AG20443 (cell line): ENCODE measurements at regions not wholly inside any gene's neighbourhood (a gene's known extent, or its start where the extent isn't known, plus 50 kb on each side); places are given as distances from the start of the nearest gene placed in this dataset.
A peak's percentile ranks its signal among the peaks of the same experiment; 100 is the strongest.
"Not testable (repeated sequence)": the region's sequence is repeated elsewhere in the genome, so short reads cannot be mapped to it uniquely, and the experiment has no call there.

Experiments
- DNase-seq: peaks from one replicate; pipeline ENCODE4 v3.0.0; 2012; ENCODE audit warnings: low spot score, mixed read lengths

DNA sequence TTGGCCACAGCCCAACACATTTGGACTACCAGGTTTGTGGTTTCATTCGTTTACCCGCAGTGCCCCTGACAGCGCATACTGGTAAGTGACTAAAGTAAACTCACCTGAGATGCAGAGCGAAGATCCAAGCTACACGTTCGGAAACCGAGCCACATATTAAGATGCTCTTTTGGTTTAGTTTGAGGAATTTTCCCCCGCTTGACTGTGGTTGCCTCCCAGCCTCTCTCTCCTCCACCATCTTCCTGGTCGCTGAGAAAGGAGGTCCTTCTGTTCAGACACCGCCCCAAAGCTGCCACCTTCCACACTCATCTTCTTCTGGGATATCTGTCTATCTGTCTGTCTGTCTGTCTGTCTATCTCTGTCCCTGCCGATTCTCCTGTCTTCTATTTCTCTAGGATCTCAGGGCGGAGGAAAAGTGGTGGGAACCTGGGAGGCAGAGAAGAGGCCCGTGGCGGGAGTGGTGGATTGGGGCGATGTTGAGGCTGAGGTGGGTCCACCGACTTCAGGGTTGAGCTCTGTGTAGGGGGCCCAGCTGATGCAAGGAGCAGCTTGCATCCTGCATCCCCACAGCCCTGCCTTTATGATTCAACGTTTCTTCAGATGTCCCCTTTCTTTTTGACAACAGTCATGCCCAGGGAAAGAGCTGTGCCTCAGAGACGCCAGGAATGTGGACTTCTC is 196.9 kb upstream of the ZNF184 start:
- DNase-seq: no peak

DNA sequence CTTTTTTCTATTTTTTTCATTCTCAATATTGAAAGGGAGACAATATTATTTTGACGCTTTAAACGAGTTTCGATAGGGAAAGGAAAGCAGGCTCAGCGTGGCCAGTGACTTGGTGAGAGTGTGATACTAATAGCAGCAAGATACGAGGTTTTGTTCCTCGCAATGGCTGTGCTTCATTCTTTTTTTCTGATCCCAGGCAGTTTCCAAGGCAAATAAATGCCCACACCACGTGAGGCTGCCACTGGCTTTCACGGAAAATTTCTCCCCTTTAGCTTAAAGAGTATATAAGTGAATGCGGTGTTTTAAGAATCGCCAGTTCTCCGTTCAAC is 196.4 kb upstream of the ZNF184 start:
- DNase-seq: peak; percentile 24

GRCh38 chr6:27668442-27669294 is 195.8 kb upstream of the ZNF184 start:
- DNase-seq: peak; percentile 67

GRCh38 chr6:27667657-27668441 is 194.9 kb upstream of the ZNF184 start:
- DNase-seq: no peak

DNA sequence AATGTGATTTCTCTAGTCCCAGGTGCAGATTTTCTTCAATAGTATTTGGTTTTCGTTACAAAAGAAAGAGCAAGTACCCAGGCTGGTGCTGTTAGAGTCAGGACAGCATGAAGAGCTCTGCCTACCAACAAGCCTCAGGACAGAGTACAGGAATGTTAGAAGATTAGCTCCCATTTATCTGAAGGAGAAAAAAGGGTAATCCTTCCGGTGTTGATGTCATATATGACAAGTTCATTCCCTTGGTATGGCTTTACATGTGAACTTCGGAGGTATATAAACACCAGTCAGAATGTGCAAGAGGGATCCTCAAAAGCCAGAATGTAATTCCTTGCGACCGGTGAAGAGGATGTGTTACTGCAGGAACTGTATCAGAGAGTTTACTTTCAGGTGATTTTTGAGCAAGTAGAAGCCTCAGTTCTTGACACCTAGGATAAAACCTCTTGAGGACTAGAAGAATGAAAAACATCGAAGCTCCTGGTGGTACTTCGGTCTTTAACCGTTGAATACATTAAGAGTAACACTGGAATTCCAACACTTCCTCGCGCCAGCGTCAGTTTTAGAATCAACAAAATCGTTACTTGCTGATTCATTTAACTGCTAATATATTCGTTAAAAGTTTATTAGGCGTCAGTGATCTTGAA is 194.2 kb upstream of the ZNF184 start:
- no peak for DNase-seq

GRCh38 chr6:27662769-27663168 is 189.9 kb upstream of the ZNF184 start:
- no peak for DNase-seq

GRCh38 chr6:27662212-27662611 is 189.3 kb upstream of the ZNF184 start:
- not testable (repeated sequence) for DNase-seq

DNA sequence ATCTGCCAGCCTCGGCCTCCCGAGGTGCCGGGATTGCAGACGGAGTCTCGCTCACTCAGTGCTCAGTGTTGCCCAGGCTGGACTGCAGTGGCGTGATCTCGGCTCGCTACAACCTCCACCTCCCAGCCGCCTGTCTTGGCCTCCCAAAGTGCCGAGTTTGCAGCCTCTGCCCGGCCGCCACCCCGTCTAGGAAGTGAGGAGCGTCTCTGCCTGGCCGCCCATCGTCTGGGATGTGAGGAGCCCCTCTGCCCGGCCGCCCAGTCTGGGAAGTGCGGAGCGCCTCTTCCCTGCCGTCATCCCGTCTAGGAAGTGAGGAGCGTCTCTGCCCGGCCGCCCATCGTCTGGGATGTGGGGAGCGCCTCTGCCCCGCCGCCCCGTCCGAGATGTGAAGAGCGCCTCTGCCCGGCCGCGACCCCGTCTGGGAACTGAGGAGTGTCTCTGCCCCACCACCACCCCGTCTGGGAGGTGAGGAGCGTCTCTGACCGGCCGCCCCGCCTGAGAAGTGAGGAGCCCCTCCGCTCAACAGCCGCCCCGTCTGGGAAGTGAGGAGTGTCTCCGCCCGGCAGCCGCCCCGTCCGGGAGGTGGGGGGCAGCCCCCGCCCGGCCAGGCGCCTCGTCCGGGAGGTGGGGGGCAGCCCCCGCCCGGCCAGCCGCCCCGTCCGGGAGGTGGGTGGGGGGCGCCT is 180.4 kb upstream of the ZNF184 start:
- not testable (repeated sequence) for DNase-seq

GRCh38 chr6:27651371-27651732 is 178.4 kb upstream of the ZNF184 start:
- DNase-seq: no peak

GRCh38 chr6:27650620-27651370 is 177.9 kb upstream of the ZNF184 start:
- no peak for DNase-seq

- DNase-seq: no peak
Observed at GRCh38 chr6:27644528-27644927, 171.6 kb upstream of the ZNF184 start.

DNA sequence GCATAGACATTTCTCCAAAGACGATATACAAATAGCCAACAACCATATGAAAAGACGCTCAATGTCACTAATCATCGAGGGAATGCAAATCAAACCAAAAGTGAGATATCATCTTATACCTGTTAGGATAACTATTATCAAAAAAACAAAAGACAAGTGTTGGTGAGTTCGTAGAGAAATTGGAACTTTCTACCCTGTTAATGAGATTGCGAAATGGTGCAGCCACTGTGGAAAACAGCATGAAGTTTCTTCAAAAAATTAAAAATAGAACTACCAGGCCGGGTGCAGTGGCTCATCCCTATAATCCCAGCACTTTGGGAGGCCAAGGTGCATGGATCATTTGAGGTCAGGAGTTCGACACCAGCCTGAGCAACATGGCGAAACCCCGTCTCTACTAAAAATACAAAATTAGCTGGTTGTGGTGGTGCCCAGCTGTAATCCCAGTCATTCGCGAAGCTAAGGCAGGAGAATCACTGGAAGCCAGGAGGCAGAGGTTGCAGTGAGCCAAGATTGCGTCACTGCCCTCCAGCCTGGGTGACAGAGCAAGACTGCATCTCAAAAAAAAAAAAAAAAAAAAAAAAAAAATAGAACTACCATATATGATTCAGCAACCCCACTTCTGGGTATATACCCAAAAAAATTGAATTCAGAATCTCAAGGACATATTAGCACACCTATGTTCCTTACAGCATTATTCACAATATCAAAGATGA is 170.0 kb upstream of the ZNF184 start:
- no peak for DNase-seq

DNA sequence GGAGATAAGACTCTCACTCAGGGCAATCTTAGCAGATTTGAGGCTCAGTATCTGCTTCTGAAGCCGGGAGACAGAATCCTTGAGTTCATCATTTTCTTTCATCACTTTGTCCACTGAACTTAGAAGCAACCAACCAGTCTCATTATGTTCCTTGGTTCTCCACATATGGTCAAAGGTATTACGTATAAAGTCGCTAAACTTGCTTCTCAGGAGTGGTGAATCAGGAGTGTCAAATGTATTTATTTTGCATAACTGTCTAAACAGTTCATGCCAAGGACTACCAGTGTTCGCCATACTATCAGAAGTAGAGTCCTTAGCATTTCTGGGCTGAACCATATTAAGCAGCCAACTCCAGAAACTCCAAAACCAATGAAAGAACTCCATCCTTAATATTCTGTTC is 163.0 kb upstream of the ZNF184 start:
- DNase-seq: not testable (repeated sequence)

- not testable (repeated sequence) for DNase-seq
Observed at GRCh38 chr6:27633221-27633688, 160.3 kb upstream of the ZNF184 start.

GRCh38 chr6:27631609-27631916 is 158.7 kb upstream of the ZNF184 start:
- DNase-seq: no peak

DNA sequence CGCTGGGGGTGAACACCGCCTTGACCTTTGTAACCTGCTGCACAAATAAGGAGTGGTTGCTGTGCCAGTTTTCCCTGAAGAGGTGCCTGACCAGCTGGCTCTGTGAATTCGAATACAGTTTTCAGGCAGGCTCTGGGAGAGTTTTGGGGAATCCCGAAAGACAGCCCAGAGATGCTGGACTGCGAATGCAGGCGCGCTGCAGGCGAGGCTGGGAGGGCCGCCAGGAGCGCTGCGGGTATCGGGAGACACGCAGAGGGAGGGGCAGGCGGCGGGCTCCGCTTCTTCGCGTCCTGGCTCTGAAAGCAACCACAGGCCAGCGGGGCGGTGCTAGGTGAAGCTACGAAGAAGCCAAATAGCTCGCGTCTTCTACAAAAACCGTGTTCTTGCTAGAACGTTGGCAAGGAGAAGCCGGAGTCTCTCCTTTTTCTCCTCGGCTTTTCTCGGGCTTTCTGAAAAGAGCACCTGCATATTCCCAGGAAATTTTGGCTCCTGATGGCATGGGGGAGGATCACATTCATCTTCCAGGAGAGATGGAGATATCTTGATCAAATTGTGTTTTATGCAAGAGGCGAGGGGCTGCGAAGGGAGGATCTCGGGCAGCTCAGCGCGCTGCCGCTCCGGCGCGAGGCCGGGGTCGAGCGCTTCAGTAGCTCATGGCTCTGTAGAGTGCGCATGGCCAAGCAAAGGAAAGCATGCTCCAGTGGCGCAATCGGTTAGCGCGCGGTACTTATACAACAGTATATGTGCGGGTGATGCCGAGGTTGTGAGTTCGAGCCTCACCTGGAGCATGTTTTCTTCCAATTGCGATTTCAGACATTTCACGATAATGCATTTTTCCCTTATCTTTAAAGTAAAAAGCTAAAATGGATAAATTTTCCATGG is 158.1 kb upstream of the ZNF184 start:
- DNase-seq: peak; percentile 30

GRCh38 chr6:27624694-27625262 is 151.9 kb upstream of the ZNF184 start:
- DNase-seq: no peak

DNA sequence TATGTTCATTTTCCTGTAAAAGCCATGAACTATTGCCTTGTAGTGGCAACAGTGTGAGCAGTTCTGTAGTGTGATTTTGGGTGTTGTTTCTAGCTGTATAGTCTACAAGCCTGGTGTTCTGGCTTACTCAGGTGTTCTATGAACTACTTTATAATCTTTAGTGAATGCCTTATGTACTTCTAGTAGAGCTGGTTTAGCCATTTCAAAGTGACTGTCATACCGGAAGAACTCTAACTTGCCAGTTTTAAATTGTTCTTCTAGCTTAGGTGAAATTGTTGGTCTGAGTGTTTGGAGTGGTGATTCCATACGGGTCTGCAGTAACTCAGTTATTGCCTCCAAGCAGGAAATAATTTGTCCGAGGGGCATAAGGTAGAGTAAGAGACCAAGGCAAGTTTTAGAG is 150.2 kb upstream of the ZNF184 start:
- DNase-seq: no peak

- no peak for DNase-seq
Observed at GRCh38 chr6:27619436-27619835, 146.5 kb upstream of the ZNF184 start.
